ENCODE measurements at regions not wholly inside any gene's neighbourhood (a gene's known extent, or its start where the extent isn't known, plus 50 kb on each side); places are given as distances from the start of the nearest gene placed in this dataset.

DNA sequence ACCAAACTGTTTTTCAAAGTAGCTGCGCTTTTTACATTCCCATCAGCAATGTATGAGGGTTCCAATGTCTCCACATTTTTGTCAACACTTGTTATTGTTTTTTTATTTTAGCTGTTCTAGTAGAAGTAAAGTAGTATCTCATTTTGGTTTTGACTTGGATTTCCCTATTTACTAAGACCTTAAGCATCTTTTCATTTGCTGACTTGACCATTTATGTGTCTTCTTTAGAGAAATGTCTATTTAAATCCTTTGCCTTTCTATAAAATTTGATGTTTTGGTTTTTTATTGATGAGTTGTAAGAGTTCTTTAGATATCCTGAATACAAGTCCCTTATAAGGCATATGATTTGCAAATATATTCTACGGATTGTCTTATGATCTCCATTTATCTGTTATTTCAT, 110.6 kb downstream of the CD164 start (continued):
- no peak for TF ChIP-seq JUND (IDR thresholded peaks at IDR 0.05; ENCODE audit: low read length)
- TF ChIP-seq YY1 (IDR thresholded peaks at IDR 0.05; ENCODE audit: low read depth, low read length), result no peak
- TF ChIP-seq TAF1 (IDR thresholded peaks at IDR 0.05; ENCODE audit: low read depth, low read length), result no peak
- no peak for TF ChIP-seq TCF12 (IDR thresholded peaks at IDR 0.05; ENCODE audit: low read depth, low read length)
- TF ChIP-seq RXRA (IDR thresholded peaks at IDR 0.05; ENCODE audit: insufficient read depth, low read depth, low read length), result no peak
- TF ChIP-seq RBBP5 (IDR thresholded peaks at IDR 0.05; ENCODE audit: borderline replicate concordance, low read depth, low read length), result no peak
- TF ChIP-seq, protein P1, sequence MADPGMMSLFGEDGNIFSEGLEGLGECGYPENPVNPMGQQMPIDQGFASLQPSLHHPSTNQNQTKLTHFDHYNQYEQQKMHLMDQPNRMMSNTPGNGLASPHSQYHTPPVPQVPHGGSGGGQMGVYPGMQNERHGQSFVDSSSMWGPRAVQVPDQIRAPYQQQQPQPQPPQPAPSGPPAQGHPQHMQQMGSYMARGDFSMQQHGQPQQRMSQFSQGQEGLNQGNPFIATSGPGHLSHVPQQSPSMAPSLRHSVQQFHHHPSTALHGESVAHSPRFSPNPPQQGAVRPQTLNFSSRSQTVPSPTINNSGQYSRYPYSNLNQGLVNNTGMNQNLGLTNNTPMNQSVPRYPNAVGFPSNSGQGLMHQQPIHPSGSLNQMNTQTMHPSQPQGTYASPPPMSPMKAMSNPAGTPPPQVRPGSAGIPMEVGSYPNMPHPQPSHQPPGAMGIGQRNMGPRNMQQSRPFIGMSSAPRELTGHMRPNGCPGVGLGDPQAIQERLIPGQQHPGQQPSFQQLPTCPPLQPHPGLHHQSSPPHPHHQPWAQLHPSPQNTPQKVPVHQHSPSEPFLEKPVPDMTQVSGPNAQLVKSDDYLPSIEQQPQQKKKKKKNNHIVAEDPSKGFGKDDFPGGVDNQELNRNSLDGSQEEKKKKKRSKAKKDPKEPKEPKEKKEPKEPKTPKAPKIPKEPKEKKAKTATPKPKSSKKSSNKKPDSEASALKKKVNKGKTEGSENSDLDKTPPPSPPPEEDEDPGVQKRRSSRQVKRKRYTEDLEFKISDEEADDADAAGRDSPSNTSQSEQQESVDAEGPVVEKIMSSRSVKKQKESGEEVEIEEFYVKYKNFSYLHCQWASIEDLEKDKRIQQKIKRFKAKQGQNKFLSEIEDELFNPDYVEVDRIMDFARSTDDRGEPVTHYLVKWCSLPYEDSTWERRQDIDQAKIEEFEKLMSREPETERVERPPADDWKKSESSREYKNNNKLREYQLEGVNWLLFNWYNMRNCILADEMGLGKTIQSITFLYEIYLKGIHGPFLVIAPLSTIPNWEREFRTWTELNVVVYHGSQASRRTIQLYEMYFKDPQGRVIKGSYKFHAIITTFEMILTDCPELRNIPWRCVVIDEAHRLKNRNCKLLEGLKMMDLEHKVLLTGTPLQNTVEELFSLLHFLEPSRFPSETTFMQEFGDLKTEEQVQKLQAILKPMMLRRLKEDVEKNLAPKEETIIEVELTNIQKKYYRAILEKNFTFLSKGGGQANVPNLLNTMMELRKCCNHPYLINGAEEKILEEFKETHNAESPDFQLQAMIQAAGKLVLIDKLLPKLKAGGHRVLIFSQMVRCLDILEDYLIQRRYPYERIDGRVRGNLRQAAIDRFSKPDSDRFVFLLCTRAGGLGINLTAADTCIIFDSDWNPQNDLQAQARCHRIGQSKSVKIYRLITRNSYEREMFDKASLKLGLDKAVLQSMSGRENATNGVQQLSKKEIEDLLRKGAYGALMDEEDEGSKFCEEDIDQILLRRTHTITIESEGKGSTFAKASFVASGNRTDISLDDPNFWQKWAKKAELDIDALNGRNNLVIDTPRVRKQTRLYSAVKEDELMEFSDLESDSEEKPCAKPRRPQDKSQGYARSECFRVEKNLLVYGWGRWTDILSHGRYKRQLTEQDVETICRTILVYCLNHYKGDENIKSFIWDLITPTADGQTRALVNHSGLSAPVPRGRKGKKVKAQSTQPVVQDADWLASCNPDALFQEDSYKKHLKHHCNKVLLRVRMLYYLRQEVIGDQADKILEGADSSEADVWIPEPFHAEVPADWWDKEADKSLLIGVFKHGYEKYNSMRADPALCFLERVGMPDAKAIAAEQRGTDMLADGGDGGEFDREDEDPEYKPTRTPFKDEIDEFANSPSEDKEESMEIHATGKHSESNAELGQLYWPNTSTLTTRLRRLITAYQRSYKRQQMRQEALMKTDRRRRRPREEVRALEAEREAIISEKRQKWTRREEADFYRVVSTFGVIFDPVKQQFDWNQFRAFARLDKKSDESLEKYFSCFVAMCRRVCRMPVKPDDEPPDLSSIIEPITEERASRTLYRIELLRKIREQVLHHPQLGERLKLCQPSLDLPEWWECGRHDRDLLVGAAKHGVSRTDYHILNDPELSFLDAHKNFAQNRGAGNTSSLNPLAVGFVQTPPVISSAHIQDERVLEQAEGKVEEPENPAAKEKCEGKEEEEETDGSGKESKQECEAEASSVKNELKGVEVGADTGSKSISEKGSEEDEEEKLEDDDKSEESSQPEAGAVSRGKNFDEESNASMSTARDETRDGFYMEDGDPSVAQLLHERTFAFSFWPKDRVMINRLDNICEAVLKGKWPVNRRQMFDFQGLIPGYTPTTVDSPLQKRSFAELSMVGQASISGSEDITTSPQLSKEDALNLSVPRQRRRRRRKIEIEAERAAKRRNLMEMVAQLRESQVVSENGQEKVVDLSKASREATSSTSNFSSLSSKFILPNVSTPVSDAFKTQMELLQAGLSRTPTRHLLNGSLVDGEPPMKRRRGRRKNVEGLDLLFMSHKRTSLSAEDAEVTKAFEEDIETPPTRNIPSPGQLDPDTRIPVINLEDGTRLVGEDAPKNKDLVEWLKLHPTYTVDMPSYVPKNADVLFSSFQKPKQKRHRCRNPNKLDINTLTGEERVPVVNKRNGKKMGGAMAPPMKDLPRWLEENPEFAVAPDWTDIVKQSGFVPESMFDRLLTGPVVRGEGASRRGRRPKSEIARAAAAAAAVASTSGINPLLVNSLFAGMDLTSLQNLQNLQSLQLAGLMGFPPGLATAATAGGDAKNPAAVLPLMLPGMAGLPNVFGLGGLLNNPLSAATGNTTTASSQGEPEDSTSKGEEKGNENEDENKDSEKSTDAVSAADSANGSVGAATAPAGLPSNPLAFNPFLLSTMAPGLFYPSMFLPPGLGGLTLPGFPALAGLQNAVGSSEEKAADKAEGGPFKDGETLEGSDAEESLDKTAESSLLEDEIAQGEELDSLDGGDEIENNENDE (IDR thresholded peaks at IDR 0.05; ENCODE audit: insufficient replicate concordance, low read length), result no peak
- no peak for TF ChIP-seq FOSL1 (IDR thresholded peaks at IDR 0.05; ENCODE audit: insufficient read depth, low read depth, low read length)
